ENCODE measurements at regions not wholly inside any gene's neighbourhood (a gene's known extent, or its start where the extent isn't known, plus 50 kb on each side); places are given as distances from the start of the nearest gene placed in this dataset.

DNA sequence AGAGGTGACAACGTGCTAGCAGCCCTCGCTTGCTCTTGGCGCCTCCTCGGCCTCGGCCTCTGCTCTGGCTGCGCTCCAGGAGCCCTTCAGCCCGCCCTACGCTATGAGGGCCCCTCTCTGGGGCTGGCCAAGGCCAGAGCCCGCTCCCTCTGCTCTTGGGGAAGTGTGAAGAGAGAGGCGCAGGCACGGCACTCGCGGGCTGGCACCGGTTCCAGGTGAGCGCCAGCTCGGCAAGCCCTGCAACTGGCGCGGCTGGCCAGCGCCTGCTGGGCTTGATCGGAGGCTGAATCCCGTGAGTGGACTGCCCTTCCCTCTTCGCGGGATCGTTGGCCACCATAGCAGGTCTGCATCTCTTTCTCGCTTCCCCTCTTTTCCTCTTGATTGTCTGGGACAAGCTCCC, 298.0 kb upstream of the PTPRD start:
- no peak overlapping the region for H3K27ac ChIP-seq
- TF ChIP-seq, protein P1, sequence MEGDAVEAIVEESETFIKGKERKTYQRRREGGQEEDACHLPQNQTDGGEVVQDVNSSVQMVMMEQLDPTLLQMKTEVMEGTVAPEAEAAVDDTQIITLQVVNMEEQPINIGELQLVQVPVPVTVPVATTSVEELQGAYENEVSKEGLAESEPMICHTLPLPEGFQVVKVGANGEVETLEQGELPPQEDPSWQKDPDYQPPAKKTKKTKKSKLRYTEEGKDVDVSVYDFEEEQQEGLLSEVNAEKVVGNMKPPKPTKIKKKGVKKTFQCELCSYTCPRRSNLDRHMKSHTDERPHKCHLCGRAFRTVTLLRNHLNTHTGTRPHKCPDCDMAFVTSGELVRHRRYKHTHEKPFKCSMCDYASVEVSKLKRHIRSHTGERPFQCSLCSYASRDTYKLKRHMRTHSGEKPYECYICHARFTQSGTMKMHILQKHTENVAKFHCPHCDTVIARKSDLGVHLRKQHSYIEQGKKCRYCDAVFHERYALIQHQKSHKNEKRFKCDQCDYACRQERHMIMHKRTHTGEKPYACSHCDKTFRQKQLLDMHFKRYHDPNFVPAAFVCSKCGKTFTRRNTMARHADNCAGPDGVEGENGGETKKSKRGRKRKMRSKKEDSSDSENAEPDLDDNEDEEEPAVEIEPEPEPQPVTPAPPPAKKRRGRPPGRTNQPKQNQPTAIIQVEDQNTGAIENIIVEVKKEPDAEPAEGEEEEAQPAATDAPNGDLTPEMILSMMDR (IDR thresholded peaks at IDR 0.05), result no peak
- no peak for TF ChIP-seq ZFX (IDR thresholded peaks at IDR 0.05; ENCODE audit: borderline replicate concordance)

DNA sequence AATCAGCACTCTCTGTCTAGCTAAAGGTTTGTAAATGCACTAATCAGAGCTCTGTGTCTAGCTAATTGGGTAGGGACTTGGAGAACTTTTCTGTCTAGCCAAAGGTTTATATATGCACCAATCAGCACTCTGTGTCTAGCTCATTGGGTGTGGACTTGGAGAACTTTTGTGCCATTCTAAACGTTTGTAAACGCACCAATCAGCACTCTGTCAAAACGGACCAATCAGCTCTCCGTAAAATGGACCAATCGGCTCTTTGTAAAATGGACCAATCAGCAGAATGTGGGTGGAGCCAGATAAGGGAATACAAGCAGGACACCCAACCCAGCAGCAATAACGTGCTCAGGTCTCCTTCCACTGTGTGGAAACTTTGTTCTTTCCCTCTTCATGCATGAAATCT, 298.6 kb upstream of the PTPRD start:
- no peak overlapping the region for H3K27ac ChIP-seq
- TF ChIP-seq, protein P1 (IDR thresholded peaks at IDR 0.05), result no peak
- no peak for TF ChIP-seq ZFX (IDR thresholded peaks at IDR 0.05; ENCODE audit: borderline replicate concordance)

- TF ChIP-seq, protein P1 (IDR thresholded peaks at IDR 0.05), result no peak
- no peak for TF ChIP-seq ZFX (IDR thresholded peaks at IDR 0.05; ENCODE audit: borderline replicate concordance)
- no peak overlapping the region for H3K27ac ChIP-seq
These were observed 304.2 kb upstream of the PTPRD start for GRCh38 chr9:10917001-10917400.

GRCh38 chr9:10921671-10922070, 308.9 kb upstream of the PTPRD start:
- H3K27ac ChIP-seq, result no peak overlapping the region
- no peak for TF ChIP-seq ZFX (IDR thresholded peaks at IDR 0.05; ENCODE audit: borderline replicate concordance)
- TF ChIP-seq, protein P1 (IDR thresholded peaks at IDR 0.05), result no peak

DNA sequence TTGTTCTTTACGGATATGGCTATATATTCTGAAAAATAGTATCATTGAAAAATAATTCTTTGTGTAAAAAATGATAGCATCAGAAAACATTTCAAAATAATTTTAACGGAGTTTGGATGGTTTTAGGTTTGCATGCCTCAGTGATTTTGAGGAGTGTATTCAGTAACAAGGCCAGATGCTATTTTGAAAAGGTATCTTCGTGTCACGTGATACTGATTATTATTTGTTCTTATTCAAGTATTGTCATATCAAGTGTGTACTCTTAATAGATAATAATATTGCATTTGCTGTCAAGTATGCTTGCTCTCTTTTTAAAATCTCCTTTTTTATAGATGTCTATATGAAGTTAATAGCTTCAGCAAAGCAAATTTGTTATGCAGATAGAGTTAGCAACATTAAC, 313.1 kb upstream of the PTPRD start:
- TF ChIP-seq, protein P1 (IDR thresholded peaks at IDR 0.05), result no peak
- TF ChIP-seq ZFX (IDR thresholded peaks at IDR 0.05; ENCODE audit: borderline replicate concordance), result no peak

GRCh38 chr9:10928372-10928771, 315.6 kb upstream of the PTPRD start:
- H3K27ac ChIP-seq, result no peak overlapping the region
- no peak for TF ChIP-seq ZFX (IDR thresholded peaks at IDR 0.05; ENCODE audit: borderline replicate concordance)

More for the DNA sequence above, 313.1 kb upstream of the PTPRD start:
- no peak overlapping the region for H3K27ac ChIP-seq

DNA sequence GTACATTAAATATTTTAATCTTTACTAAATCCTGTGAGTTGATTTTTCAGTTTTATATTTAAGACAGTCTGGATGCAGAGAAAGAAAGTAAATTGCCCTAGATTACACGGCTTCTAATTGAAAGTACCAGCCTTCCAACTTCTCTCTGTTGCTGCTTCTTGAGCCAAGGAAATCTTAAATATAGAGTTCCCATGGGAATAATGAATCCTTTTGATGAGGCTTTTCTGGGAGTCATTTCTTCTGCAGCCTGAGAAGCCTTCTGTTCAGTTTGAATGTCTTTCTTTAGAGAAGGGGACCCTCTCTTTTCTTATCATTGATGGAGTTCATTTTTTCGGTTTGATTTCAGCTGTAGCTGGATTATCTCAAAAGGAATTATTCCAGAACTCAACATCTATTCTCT, 317.3 kb upstream of the PTPRD start:
- H3K27ac ChIP-seq, result no peak overlapping the region
- TF ChIP-seq, protein P1 (IDR thresholded peaks at IDR 0.05), result no peak
- no peak for TF ChIP-seq ZFX (IDR thresholded peaks at IDR 0.05; ENCODE audit: borderline replicate concordance)

GRCh38 chr9:10946676-10947410, 334.0 kb upstream of the PTPRD start:
- TF ChIP-seq, protein P1 (IDR thresholded peaks at IDR 0.05), result no peak
- H3K27ac ChIP-seq, result no peak overlapping the region

Measured in 22Rv1 (cell line).